ENCODE measurements at regions not wholly inside any gene's neighbourhood (a gene's known extent, or its start where the extent isn't known, plus 50 kb on each side); places are given as distances from the start of the nearest gene placed in this dataset.

DNA sequence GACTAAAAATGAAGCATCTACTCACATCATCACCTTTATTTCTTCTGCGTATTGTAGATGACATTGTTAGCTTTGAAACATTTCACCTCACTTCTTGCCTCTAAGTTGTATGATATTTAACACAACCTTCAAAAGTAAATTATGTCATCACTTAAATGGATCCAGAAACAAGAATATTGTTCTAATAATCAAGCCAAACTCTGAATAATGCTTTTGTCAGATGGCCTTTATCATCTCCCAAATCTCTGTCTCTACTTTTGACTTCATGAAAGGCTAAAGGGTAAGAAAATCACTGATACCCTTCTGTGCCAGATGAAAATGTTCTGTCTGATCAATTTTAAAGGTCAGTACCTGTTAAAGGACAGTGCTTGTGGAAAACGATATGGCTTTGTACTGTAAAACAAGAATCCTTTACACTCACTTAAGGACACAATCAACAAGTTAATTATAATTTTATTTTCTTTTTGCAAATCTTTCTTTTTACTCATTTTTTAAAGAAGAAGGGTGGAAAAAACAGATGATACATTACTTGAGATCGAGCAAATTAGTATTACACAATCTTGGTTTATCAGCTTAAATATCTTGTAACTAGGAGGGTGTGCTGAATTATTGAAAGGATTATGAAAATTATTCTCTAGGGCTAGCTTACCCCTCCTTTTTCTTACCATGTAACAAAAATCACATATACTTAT is 309.4 kb upstream of the IGFBP3 start:
- no peak for DNase-seq (ENCODE audit: extremely low read depth in 1 of 2, low read depth in 1 of 2)

DNA sequence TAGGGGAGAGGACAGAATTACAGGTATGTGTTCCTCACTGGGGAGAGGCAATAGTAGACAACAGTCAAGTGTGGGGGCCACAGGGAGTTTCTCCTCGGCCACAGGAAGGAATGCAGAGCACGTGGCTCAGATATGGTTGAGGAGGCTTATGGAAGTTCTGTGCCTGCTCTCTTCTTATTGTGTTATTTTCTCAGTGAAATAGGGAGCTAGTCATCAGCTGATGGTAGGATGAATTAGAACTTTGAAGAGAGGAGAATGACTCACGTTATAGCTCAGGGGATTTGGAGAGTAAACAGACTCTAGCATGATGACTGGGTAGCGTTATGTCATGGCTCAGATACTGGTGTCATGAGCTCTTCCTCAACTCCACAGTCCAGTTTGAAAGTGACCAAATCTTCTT is 308.3 kb upstream of the IGFBP3 start:
- no peak for DNase-seq (ENCODE audit: extremely low read depth in 1 of 2, low read depth in 1 of 2)

DNA sequence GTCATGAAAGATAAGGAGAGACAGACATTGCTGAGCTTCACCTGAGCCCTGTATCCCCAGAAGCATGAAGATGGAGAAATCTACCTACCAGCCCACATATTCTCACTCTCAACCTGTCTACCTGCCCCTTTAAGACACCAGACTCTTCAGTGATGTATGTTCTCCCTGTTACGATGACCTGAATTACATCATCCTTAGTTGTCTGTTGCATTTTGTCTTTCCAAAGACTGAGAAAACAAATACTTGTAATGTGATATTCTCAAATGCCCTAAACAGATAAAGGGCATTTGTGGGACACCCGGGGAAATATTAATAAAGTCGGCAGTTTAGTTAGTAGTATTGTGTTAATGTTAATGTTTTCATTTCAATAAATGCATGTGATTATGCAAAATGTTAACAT is 305.8 kb upstream of the IGFBP3 start:
- DNase-seq (ENCODE audit: extremely low read depth in 1 of 2, low read depth in 1 of 2), result no peak

DNA sequence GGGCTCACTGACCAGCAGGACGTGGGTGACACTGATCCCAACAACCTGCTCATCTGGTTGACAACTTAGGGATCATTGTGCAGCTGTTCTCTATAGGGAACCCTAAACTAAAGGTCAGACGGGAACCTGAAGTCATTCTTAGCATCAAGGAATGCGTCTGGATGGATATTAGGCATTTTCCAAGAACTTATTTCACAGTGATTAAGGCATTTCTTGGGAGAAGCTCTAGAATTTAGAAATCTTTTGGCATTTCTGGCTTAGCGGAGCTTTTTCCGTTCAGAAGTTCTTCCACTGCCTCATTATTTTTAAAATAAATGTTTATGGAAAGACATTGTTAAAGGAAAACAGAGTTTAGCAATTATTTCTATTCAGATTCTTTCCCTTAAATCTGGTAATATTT is 303.3 kb upstream of the IGFBP3 start:
- DNase-seq (ENCODE audit: extremely low read depth in 1 of 2, low read depth in 1 of 2), result no peak

DNA sequence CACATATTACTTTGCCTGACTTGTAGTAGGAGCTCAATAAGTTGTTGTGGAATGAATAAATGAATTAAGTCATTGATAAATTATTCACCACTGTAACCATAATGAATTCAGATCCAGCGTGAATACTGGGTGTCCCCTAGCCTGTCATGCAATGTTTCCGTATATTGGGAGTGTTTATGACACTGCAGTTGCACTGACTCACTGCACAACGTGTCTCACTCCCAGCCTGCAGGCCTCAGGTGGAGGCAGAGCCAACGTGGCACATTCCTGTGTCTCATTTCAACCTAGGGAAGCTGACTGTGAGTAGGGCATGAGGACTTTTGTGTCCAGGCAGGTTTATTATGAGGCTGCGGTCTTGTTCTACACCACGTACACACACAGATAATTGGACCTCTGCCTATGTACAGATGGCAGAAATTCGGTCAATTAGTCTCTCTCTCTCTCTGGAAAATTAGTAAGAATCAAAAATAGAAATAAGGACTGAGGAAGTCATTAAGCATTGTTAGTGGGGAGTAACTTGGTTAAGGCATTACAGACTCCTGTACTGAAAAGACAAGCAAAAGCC is 299.1 kb upstream of the IGFBP3 start:
- DNase-seq (ENCODE audit: extremely low read depth in 1 of 2, low read depth in 1 of 2), result no peak

DNA sequence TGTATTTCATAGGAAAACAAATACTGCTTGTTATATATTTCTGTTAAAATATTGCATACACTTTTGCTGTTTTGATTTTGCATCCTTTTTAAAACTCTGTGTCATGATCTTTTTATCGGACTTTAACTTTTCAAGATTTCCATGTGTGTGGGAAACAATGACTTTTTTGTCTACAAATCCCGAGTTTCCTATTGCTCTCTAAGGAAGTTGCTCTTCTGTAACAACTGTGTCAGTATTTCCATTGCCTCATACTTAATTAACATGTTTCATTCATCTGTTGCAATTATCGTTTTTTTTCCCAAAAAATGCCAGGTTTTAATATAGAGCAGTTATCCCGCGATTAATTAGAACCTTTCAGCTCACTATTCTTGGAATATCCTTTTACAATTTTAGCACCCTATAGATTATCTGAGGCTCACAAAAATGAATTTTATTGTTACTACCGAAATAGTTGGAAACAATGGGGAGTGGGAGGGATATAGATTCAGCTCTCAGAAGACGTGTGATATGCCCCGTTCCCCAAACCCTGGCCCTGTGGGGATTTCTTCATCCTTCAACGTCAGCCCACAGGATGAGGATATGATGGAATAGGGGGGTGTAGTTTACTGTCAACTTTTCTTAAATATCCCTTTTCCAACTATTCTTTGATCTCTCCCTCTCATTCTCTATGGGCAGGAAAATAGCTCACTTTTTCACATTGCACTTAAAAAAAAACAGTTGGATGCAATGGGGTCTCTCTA is 297.6 kb upstream of the IGFBP3 start:
- DNase-seq (ENCODE audit: extremely low read depth in 1 of 2, low read depth in 1 of 2), result no peak

DNA sequence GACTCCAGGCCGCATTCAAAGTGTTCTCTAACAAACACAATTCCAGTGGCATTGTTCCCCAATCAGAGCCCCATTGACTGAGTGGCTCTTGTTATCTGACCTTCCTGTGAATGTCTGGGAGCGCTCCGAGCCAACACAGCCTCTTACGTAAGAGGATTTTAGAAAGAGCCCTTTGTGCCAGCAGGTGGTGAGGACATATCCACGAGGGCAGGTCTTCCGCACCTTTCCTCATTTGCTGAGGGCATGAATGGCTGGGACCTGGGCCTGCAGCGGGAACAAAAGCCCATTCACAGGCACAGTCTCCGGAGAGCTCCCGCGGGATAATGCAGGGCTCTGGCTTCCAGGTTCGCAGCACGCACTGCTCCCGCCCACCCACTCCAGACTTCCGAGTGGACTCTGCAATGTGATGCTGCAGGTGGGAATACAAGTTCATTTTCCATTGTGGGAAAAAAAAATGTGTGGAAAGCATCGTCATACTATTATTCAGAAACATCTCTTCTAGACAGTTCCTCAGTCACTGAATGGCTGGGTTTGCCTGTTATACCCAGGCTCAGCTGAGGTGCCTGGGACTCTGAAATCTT is 295.0 kb upstream of the IGFBP3 start:
- DNase-seq (ENCODE audit: extremely low read depth in 1 of 2, low read depth in 1 of 2), result no peak

DNA sequence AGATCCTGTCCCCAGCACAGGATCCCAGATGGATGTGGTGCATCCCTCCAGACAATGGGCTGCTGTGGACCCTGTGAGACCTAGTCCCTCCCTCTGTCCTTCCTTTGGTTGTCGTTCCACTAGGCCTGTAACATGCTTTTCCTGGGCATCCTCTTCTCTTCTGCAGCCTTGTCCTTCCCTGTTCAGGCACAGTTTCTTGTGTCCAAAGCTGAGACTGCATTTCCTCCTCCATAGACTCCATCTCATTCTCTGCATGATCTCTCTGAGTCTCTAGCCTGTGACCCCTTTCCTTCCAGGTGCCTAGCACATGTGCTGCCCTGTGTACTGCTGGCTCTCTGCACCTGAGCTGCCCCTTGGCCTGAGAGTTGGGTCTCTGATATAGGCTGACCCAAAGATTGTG is 293.5 kb upstream of the IGFBP3 start:
- no peak for DNase-seq (ENCODE audit: extremely low read depth in 1 of 2, low read depth in 1 of 2)

DNA sequence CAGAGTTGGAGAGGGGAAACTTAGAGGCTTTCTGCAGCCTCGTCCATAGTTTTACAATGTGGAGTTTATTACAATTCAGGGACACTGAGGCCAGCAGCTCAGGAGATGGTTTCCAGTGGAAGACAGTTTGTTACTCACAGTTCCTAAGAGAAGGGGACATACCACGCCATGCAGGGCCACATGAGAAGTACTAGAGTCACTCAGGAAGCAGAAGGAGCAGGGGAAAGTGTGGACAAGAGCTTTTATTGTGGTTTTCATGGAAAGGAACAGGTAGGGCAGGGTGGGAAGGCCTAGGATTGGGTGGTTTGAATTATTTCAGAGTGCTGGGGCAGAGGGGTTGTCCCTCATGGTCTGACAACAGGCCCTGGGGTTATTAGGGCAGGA is 292.1 kb upstream of the IGFBP3 start:
- DNase-seq (ENCODE audit: extremely low read depth in 1 of 2, low read depth in 1 of 2), result no peak

DNA sequence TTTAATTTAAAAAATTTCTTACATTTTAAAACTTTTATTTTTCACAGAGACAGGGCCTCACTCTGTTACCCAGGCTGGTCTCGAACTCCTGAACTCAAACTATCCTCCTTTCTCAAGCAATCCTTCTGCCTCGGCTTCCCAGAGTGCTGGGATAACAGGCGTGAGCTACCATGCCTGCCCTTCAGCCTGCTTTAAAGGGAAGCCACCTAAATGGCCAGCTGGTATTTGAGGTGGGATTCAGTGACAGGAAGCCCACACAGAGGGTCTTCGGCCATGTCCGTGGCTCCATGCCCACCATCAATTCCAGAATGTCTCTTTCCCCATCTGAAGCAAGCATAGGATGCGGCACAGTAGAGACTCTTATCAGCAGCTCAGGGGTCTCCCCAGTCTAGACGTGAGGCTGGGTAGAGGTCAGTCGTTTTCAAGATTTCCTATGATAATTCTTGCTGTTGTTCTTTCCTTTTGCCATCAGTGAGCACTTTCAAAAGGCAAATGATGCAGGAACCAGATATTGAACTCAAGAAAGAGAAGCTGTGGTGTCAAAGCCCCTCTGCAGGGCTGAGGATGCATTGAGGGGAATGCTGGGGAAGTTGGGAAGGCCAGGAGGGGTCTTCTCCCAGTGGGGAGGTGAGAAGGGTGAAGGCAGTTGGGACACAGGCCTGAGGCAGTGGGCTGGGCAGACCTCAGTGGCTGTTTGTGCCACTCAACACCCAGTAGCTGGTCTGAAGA is 291.5 kb upstream of the IGFBP3 start:
- no peak for DNase-seq (ENCODE audit: extremely low read depth in 1 of 2, low read depth in 1 of 2)

DNA sequence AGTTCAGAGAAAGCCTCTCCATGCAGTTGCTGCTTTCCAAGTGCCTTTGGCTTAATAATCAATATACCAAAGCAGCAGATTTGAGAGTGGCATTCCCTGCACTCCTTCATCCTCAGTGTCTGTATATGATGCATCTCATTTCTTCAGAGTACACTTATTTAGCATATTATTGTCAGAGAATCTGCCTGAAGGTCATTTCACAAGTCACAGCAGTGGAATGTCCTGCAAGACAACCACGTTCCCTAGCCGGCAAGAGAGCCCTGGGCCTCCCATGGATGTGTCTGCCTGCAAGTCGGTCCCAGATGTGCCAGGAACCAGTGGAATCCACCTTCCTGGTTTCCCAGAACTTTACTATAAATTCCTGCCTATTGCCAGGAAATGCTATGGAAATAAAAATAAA is 289.4 kb upstream of the IGFBP3 start:
- DNase-seq (ENCODE audit: extremely low read depth in 1 of 2, low read depth in 1 of 2), result no peak

DNA sequence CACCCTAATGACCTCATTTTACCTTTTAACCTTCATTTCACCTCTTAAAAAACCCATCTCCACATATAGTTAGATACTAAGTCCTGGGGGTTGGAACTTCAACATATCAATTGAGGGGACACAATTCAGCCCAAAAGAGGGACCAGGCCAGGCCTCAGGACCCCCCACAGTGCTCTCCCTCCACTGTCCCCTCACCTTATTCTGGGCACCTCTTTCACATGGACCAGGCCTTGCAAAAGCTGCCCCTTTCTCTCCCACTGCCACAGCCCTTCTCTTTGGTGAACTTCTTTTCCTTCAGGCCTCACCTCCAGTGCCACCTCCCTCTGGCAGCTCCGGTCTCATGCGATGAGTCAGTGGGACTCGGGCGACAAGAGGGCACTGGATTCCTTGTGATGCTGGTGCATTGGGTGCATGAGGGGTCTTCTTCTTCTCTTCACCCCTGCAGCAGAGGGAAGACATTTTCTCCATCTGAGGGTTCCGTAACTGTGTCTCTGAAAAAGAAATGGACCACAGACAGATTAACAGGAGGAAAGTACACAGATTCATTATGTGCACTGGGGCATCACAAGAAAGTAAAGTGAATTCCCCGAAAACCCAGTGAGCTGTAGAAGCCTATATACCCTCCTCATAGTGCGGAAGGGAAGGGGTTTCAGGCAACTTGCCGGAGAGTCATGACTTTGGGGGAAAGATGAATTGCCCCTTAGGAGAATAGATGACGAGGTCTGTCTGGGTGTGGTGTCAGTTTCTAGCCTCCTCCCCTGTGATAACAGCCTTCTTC is 288.7 kb upstream of the IGFBP3 start:
- DNase-seq (ENCODE audit: extremely low read depth in 1 of 2, low read depth in 1 of 2), result no peak

DNA sequence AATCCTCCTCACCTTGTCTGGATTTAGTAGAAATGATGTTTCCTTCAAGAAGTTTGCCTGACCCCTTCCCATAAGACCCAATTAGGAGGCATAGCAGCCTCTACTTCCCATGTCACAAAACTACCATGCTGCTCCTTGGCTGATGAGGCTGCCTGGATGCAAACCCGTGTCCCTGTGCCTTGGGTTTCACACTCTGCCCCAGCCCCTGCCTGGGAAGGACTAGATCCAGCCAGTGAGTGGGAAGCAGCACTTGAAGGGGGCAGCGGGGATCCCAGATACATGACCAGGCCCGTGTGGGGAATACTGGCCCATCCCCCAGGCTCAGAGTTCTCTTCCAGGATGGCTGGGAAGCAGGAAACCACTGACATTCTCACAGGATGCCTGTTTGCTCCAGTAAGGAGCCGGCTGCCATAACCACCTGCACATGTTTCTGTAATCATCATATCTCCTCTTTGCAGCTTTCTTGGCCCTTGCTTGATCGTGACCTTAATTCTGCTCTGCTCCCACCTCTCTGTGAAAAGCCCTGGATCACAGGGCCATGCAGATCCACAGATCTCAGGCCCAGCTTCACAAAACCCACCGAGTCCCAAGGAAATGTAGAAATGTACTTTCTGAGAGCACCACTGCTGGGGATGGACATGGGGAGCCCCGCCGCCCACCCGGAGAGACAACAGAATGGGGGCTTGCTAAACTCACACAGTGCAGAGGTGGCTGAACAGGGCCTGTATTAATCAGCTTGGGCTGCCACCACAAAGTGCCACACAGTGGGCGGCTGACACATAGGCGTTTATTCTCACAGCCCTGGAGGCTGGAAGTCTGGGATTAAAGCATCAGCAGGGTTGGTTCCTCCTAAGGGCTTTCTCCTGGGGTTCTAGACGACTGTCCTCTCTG is 287.8 kb upstream of the IGFBP3 start:
- no peak for DNase-seq (ENCODE audit: extremely low read depth in 1 of 2, low read depth in 1 of 2)

DNA sequence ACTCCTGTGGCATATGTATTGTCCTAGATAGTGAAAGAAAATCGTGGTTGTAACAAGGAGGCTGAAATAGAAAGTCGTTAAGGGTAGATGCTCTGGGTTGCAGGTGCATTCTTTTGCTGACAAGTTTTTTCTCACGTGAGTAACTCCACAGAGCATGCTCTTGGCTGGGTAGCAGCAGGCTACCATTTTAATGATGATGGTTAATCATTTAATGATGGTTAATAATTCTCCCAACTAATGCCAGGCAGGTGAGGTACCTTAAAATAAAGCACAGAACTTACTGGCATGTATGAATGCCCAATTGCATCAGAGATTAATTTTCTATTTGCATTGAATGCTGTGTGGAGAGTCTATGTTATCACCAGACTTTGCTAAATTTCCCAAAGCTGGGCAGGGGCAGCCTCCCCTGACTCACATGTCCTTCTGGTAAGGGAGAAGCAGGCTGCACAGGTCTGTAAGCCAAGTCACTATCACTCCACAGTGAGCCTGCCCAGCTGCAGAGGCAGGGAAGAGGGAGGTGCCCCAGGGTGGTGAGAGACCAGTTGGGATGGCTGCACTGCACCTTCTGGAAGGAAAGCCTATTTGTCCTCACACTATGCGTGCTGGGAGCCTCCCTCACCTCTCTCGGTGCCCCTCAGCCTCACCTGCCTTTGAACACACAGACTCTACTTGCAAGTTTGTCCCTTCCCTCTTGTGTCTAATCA is 287.0 kb upstream of the IGFBP3 start:
- DNase-seq (ENCODE audit: extremely low read depth in 1 of 2, low read depth in 1 of 2), result no peak

DNA sequence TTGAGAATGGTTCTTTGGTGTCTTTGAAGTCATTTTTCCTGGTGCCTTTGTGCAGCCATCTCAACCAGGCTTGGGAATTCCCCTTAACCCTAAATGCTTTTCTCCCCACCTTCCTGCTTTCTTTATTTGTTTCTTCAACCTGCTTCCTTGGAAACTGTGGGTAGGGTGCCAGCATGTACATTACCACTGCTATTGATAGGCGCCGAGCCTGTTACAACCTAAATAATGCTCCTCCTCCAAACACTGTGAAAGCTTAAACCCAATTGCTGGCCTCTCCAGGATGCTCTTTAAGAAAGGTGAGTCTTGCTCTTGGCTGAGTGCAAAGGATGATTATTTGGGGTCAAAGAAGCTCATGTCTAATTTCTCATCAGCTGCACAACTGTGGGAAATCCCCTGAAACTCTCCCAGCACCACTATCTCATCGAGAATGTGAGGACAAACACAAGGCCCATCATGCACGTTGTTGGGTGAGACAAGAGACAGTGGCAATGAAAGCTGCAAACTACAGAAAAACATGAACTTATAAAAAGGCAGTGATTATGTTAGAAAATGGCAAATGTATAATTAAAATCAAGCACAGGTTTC is 285.5 kb upstream of the IGFBP3 start:
- no peak for DNase-seq (ENCODE audit: extremely low read depth in 1 of 2, low read depth in 1 of 2)

DNA sequence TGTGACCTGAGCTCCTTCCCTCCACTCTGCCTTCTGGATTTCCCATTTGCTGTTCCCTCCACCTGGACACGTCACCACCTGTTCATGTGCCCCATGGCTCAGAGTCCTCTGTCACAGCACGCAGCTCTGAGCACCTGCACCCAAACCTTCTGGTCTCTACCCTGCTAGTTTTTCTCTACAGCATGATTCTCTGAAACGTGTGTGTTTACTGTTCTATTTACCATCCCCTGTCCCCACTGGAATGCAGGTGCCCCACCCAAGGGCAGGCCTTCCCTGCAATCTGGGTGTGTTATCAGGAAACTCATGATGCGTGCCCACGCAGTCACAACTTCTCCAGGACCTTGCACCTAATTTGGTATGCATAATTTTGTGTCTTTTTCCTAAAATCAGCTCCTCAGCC is 284.4 kb upstream of the IGFBP3 start:
- DNase-seq (ENCODE audit: extremely low read depth in 1 of 2, low read depth in 1 of 2), result no peak

DNA sequence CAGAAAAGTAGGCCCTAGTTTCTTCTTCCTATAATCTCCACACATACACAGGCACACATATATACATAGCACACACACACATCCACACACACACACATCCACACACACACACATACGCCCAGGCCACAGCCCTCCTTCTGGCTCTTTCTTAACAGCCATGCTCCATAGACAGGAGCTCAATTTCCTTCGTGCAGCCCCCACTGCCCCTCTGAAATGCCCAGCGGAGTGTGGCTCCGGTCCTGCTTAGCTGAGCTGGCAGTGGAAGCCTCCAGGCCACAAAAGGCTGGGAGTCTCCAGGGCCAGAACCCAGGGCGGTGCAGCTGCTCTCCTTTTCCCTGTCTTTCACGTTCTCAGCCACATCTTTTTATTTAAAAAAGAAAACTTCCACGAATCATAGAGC is 282.9 kb upstream of the IGFBP3 start:
- no peak for DNase-seq (ENCODE audit: extremely low read depth in 1 of 2, low read depth in 1 of 2)

DNA sequence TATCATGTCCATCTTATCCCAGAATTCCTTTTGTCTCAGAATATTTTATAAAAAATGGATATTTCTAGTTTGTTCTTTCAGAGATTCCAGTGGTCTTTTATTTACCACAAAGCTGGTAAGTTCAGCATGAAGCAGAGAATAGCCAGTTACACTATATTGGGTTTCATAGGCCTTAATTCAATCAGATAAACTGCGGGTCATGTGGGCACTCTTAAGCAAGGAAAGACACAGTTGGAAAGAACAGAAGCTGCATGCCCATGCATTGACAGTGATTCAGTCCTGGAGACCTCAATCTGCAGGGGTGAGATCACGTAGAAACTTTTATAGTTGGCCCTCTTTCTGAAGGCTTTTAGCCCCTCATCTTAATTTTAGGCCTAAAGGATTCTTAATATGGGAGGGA is 281.3 kb upstream of the IGFBP3 start:
- DNase-seq (ENCODE audit: extremely low read depth in 1 of 2, low read depth in 1 of 2), result no peak

DNA sequence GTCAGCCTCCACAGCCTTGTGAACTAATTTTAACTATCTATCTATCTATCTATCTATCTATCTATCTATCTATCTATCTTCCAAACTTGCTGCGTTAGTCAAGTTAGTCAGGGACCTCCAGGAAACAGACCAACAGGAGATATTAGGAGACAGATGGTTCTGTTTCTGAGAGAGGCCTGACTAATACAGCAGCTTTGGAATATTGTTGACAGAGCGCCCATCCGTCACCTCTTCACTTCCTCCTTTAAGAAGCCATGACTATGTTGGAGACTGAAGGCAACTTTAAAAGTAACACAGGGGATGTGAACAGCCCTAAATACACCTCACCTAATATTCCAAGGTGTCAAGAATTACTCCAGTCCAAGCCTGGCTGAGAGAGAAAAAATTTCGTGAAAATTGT is 280.9 kb upstream of the IGFBP3 start:
- no peak for DNase-seq (ENCODE audit: extremely low read depth in 1 of 2, low read depth in 1 of 2)
